IPS-18a (cell line): ENCODE measurements at regions not wholly inside any gene's neighbourhood (a gene's known extent, or its start where the extent isn't known, plus 50 kb on each side); places are given as distances from the start of the nearest gene placed in this dataset.

ENCODE experiments used
- H3K27ac ChIP-seq: one replicate; pipeline ENCODE4 v1.5.1; 2013; ENCODE audit warnings: low read length
- H3K27me3 ChIP-seq: one replicate; pipeline ENCODE4 v1.6.1; 2013; ENCODE audit warnings: mild to moderate bottlenecking, low read length; ENCODE audit not compliant: control insufficient read depth, insufficient read depth
- H3K36me3 ChIP-seq: one replicate; pipeline ENCODE4 v1.6.1; 2013; ENCODE audit warnings: low read depth, low read length; ENCODE audit not compliant: control insufficient read depth
- H3K4me1 ChIP-seq: one replicate; pipeline ENCODE4 v1.6.1; 2013; ENCODE audit warnings: low read depth, low read length; ENCODE audit not compliant: control insufficient read depth
- H3K4me3 ChIP-seq: one replicate; pipeline ENCODE4 v1.5.1; 2013; ENCODE audit warnings: low read length
- H3K9ac ChIP-seq: one replicate; pipeline ENCODE4 v1.6.1; 2013; ENCODE audit warnings: mild to moderate bottlenecking, low read length, moderate library complexity
- H3K9me3 ChIP-seq: one replicate; pipeline ENCODE4 v1.6.1; 2013; ENCODE audit warnings: low read depth, low read length; ENCODE audit not compliant: control insufficient read depth

DNA sequence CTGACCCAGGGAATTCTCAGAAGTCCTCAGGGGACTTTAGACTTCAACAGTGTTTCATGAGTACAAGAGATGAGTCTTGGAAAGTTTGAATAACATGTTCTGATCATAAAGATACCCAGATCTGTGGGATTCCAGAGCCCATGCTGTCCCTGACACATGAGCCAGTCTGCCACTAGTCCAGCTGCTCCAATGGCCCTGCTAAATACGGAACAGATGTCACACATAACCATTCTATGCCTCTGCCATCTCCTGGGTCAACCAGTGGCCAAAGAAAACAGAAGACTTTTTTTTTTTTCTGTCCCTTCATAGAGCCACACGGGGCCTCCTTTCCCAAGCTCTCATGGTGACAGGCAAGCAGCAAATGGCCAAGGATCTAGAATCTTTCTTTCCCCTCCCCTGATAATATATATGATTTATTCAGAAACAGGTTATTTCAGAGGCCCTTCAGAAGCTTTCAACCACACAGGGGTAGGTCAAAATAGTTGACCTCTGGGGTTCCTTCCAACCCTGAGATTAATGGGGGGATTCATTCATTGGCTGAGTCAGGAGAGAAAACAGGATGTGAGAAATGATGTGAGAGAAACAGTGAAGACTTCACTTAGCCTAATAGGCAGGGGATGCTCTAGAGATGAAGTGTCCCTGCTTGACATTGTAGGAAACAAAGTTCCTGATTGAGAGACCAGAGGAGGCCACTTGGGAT, 367.7 kb downstream of the CDK5RAP2 start:
- H3K4me3 ChIP-seq = no peak overlapping the region
- no peaks in the 10 kb centered on the region for H3K36me3 ChIP-seq
- no peak overlapping the region for H3K9ac ChIP-seq
- H3K27ac ChIP-seq = no peak overlapping the region
- no peaks in the 10 kb centered on the region for H3K9me3 ChIP-seq
- H3K4me1 ChIP-seq = no peaks in the 10 kb centered on the region
- no peaks in the 10 kb centered on the region for H3K27me3 ChIP-seq

- H3K27me3 ChIP-seq = no peaks in the 10 kb centered on the region
- no peak overlapping the region for H3K9ac ChIP-seq
- no peak overlapping the region for H3K4me3 ChIP-seq
- no peaks in the 10 kb centered on the region for H3K4me1 ChIP-seq
- no peaks in the 10 kb centered on the region for H3K36me3 ChIP-seq
- no peaks in the 10 kb centered on the region for H3K9me3 ChIP-seq
- no peak overlapping the region for H3K27ac ChIP-seq
Measured at GRCh38 chr9:120210274-120210673, 369.7 kb downstream of the CDK5RAP2 start.

DNA sequence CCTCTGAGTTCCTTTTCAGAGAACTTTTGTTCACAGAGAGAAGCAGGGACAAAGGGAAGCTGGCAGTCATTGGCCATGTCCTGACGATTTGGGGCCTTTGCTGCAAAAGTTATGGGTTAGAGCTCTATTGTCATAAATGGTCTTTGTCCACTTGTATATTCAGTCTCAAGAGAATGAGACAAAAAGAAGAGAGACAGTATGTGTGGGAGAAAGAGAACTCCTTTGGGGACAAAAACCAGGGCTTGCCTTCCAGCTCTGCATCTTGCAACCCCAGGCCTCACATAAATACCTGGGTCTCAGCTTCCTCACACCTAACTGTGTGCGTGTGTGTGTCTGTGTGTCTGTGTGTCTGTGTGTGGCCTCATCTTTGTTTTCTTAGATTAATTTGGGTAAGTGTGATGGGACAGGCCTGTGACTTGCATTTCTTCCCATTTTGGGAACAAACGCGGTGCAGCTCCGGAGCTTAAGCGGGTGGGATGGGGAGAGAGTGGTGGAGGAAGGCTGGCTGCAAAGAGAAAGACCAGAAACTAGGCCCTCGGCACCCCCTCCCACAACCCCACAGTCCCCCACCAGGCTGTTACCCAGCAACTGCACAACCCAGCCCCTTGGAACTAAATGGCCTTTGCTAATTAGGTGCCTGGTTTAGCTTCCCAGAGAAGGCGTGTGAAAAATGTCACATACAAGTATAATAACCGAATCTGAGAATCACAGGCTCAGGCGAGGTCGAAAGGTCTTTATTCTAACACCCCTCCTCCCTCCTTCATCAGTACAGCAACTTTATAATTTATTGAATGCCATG, 376.9 kb downstream of the CDK5RAP2 start:
- no peaks in the 10 kb centered on the region for H3K27me3 ChIP-seq
- no peak overlapping the region for H3K4me3 ChIP-seq
- H3K9ac ChIP-seq = no peak overlapping the region
- no peak overlapping the region for H3K27ac ChIP-seq
- H3K4me1 ChIP-seq = no peaks in the 10 kb centered on the region
- no peaks in the 10 kb centered on the region for H3K36me3 ChIP-seq
- H3K9me3 ChIP-seq = no peaks in the 10 kb centered on the region

- H3K36me3 ChIP-seq = no peaks in the 10 kb centered on the region
- no peaks in the 10 kb centered on the region for H3K27me3 ChIP-seq
- no peak overlapping the region for H3K4me3 ChIP-seq
- H3K9me3 ChIP-seq = no peaks in the 10 kb centered on the region
- H3K27ac ChIP-seq = no peak overlapping the region
- H3K9ac ChIP-seq = no peak overlapping the region
- no peaks in the 10 kb centered on the region for H3K4me1 ChIP-seq
Measured at GRCh38 chr9:120198027-120198426, 381.9 kb downstream of the CDK5RAP2 start.

GRCh38 chr9:120197605-120198004, 382.4 kb downstream of the CDK5RAP2 start:
- H3K27ac ChIP-seq = no peak overlapping the region
- no peak overlapping the region for H3K9ac ChIP-seq
- no peaks in the 10 kb centered on the region for H3K27me3 ChIP-seq
- no peaks in the 10 kb centered on the region for H3K36me3 ChIP-seq
- H3K4me3 ChIP-seq = no peak overlapping the region
- no peaks in the 10 kb centered on the region for H3K4me1 ChIP-seq
- no peaks in the 10 kb centered on the region for H3K9me3 ChIP-seq

DNA sequence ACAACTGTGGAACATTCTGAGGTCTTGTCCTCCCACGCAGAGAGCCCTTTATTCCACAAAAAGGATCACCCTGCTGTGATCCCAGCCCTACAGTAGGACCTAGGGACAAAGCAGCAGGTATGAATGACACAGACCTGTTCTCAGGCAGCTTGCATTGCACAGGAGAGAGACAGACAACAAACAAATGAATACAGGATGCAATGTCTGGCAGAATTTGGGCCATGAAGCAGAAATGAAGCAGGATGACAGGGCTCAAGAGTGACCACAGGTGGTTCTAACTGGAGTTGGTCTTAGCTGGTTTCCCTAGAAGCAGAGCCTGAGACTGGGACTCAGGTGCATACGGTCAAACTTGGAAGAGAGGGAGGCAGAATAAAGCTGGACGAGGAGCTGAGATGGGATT, 388.8 kb downstream of the CDK5RAP2 start:
- Histone ChIP-seq H3K4me3 (no peak overlapping the region), H3K36me3 (no peaks in the 10 kb centered on the region), H3K4me1 (no peaks in the 10 kb centered on the region)

DNA sequence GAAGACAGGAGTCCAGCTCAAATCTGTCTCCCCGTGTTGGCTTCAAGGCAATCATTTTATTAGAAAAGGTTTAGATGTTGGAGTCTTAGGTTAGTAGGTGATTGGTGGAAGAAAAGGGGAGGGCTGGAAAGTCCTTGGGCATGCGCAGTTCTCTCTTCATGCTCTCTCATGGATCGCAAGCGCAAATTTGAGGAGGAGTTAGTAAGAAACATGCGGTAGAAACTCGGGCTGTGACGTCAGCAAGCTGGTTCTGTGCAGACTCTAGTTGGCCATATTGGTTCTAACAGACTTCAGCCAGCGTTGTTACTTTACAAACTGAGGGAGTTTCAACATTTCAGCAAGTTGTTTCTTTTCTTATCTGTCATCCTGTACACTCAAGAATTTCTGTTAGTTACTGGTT, 392.2 kb downstream of the CDK5RAP2 start:
- H3K9me3 ChIP-seq = no peaks in the 10 kb centered on the region
- no peak overlapping the region for H3K9ac ChIP-seq
- no peak overlapping the region for H3K27ac ChIP-seq
- no peak overlapping the region for H3K4me3 ChIP-seq
- H3K36me3 ChIP-seq = no peaks in the 10 kb centered on the region
- H3K27me3 ChIP-seq = no peaks in the 10 kb centered on the region
- H3K4me1 ChIP-seq = peaks cover 7% of the 10 kb centered on the region

More for the DNA sequence above, 388.8 kb downstream of the CDK5RAP2 start:
- H3K27me3 ChIP-seq = no peaks in the 10 kb centered on the region
- H3K27ac ChIP-seq = no peak overlapping the region
- H3K9me3 ChIP-seq = no peaks in the 10 kb centered on the region
- H3K9ac ChIP-seq = no peak overlapping the region

DNA sequence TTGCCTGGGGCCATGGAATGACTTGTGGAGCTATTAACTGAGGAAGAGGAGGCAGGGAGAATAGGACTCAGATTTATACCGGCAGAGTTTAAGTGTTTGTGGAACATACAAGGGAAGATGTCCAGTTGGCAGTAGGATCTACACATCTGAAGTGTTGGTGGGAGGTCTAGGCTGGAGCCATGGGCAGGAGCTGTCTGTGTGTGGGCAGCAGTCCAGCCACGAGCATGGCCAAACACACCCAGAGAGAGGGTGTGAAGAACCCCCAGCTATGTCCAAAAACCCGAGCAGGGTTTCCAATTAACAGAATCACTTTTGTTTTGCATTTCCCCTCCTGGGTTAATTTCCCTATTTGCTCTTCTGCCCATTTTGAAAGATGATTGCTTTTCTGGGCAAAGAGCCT, 393.7 kb downstream of the CDK5RAP2 start:
- no peaks in the 10 kb centered on the region for H3K9me3 ChIP-seq
- H3K27ac ChIP-seq = no peak overlapping the region
- no peak overlapping the region for H3K9ac ChIP-seq
- H3K36me3 ChIP-seq = no peaks in the 10 kb centered on the region
- no peaks in the 10 kb centered on the region for H3K27me3 ChIP-seq
- H3K4me1 ChIP-seq = peaks cover 7% of the 10 kb centered on the region
- no peak overlapping the region for H3K4me3 ChIP-seq

GRCh38 chr9:120184266-120184665, 395.7 kb downstream of the CDK5RAP2 start:
- H3K9me3 ChIP-seq = no peaks in the 10 kb centered on the region
- no peak overlapping the region for H3K9ac ChIP-seq
- H3K27ac ChIP-seq = no peak overlapping the region
- H3K27me3 ChIP-seq = no peaks in the 10 kb centered on the region
- H3K36me3 ChIP-seq = no peaks in the 10 kb centered on the region
- H3K4me3 ChIP-seq = no peak overlapping the region
- H3K4me1 ChIP-seq = peaks cover 7% of the 10 kb centered on the region

DNA sequence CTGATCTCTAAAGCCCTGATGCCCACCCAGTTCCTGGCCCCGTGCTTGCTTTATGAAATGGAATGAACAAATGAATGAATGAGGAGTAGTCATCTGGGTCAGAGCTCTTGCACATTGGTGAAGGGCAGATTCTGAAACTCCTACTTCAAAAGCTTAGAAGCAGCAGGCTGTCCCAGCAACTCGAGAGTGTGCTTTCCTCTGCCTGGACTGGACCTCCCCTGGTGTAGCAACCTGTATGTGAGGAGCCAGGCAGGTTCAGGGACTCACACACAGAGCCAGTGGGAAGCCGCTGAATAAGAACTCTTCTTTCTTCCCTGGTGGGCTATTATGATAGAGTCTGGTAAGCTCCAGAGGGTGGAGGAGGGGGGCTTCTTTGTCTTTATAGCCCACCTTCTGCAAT, 396.4 kb downstream of the CDK5RAP2 start:
- Histone ChIP-seq H3K4me3 (no peak overlapping the region), H3K36me3 (no peaks in the 10 kb centered on the region), H3K9me3 (no peaks in the 10 kb centered on the region), H3K9ac (no peak overlapping the region), H3K27me3 (no peaks in the 10 kb centered on the region), H3K4me1 (peaks cover 7% of the 10 kb centered on the region), H3K27ac (no peak overlapping the region)

GRCh38 chr9:120182011-120182410, 398.0 kb downstream of the CDK5RAP2 start:
- Histone ChIP-seq H3K27ac (no peak overlapping the region), H3K4me3 (no peak overlapping the region), H3K9ac (no peak overlapping the region), H3K4me1 (peaks cover 7% of the 10 kb centered on the region), H3K27me3 (no peaks in the 10 kb centered on the region), H3K9me3 (no peaks in the 10 kb centered on the region), H3K36me3 (no peaks in the 10 kb centered on the region)

- H3K36me3 ChIP-seq = no peaks in the 10 kb centered on the region
- H3K27ac ChIP-seq = no peak overlapping the region
- H3K27me3 ChIP-seq = no peaks in the 10 kb centered on the region
- no peak overlapping the region for H3K9ac ChIP-seq
- no peaks in the 10 kb centered on the region for H3K4me1 ChIP-seq
- H3K4me3 ChIP-seq = no peak overlapping the region
- H3K9me3 ChIP-seq = no peaks in the 10 kb centered on the region
Measured at GRCh38 chr9:120177121-120177520, 402.8 kb downstream of the CDK5RAP2 start.
